Endothelial cell (in vitro differentiated cells): ENCODE measurements at regions not wholly inside any gene's neighbourhood (a gene's known extent, or its start where the extent isn't known, plus 50 kb on each side); places are given as distances from the start of the nearest gene placed in this dataset.

Experiments
- DNase-seq: peaks from one replicate; pipeline ENCODE4 v3.0.0; 2021; ENCODE audit warnings: low spot score
- H3K27ac Mint-ChIP-seq: one replicate; pipeline ENCODE4 v1.8.0; 2021; ENCODE audit warnings: mixed read lengths, inconsistent platforms; ENCODE audit not compliant: unreplicated experiment
- H3K27me3 Mint-ChIP-seq: one replicate; pipeline ENCODE4 v1.8.0; 2021; ENCODE audit warnings: mild to moderate bottlenecking, moderate library complexity, mixed read lengths, inconsistent platforms; ENCODE audit not compliant: unreplicated experiment
- H3K36me3 Mint-ChIP-seq: one replicate; pipeline ENCODE4 v1.8.0; 2021; ENCODE audit warnings: mild to moderate bottlenecking, low read depth, mixed read lengths, inconsistent platforms; ENCODE audit not compliant: unreplicated experiment
- H3K4me1 Mint-ChIP-seq: one replicate; pipeline ENCODE4 v1.8.0; 2021; ENCODE audit warnings: mild to moderate bottlenecking, mixed read lengths, inconsistent platforms; ENCODE audit not compliant: unreplicated experiment
- H3K4me3 Mint-ChIP-seq: one replicate; pipeline ENCODE4 v1.8.0; 2021; ENCODE audit warnings: mild to moderate bottlenecking, mixed read lengths, inconsistent platforms; ENCODE audit not compliant: unreplicated experiment
- H3K9me3 Mint-ChIP-seq: one replicate; pipeline ENCODE4 v1.8.0; 2021; ENCODE audit warnings: mixed read lengths, inconsistent platforms; ENCODE audit not compliant: unreplicated experiment
- TF ChIP-seq, protein P1 (sequence below): fragments of 200-600 bp; sonication (generic); IDR thresholded peaks from one replicate; pipeline ENCODE4 v1.5.0; 2021; ENCODE audit warnings: antibody characterized with exemption; ENCODE audit not compliant: unreplicated experiment

DNA sequence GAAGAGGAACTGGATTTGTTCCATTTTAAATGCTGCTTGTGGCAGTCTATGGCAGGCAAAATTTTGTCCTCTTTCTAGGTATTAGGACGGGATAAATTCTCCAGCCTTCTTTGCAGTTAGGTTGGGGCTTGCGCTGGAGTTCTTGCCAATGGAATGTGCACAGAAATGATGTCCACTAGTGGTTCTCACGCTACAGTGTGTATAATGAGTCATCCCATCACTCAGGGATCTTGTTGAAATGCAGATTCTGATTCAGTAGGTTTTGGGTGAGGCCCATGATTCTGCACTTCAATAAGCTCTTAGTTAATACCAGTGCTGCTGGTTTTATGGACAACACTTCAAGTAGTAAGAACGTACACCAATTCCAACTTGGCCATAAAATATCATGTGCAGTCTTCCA, 317.6 kb upstream of the KLF4 start:
- Mint-ChIP-seq H3K9me3 (no peaks in the 10 kb centered on the region), H3K4me1 (peaks cover 5% of the 10 kb centered on the region), H3K27me3 (no peaks in the 10 kb centered on the region), H3K4me3 (no peak overlapping the region), H3K36me3 (no peaks in the 10 kb centered on the region), H3K27ac (no peak overlapping the region)
- TF ChIP-seq, protein P1, sequence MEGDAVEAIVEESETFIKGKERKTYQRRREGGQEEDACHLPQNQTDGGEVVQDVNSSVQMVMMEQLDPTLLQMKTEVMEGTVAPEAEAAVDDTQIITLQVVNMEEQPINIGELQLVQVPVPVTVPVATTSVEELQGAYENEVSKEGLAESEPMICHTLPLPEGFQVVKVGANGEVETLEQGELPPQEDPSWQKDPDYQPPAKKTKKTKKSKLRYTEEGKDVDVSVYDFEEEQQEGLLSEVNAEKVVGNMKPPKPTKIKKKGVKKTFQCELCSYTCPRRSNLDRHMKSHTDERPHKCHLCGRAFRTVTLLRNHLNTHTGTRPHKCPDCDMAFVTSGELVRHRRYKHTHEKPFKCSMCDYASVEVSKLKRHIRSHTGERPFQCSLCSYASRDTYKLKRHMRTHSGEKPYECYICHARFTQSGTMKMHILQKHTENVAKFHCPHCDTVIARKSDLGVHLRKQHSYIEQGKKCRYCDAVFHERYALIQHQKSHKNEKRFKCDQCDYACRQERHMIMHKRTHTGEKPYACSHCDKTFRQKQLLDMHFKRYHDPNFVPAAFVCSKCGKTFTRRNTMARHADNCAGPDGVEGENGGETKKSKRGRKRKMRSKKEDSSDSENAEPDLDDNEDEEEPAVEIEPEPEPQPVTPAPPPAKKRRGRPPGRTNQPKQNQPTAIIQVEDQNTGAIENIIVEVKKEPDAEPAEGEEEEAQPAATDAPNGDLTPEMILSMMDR, result no peak
- DNase-seq, result no peak

DNA sequence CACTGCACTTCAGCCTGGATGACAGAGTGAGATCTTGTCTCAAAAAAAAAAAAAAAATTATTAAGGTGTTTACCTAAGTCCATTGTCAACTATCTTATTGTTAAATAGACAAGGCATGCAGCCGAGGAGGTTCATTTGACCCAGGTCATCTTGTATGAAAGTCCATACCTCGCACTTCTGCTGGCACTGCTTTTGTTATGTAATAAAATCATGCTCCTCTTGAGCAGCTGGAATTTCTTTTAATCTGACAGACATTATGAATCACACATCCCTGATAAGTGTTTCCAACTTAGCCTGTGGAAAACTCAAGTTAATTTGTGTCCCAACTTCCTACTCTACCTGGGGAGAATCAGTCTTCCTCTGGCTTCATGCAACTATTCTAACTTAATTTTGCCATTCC, 315.6 kb upstream of the KLF4 start:
- peaks cover 5% of the 10 kb centered on the region for H3K4me1 Mint-ChIP-seq
- no peak overlapping the region for H3K27ac Mint-ChIP-seq
- no peaks in the 10 kb centered on the region for H3K36me3 Mint-ChIP-seq
- no peak for DNase-seq
- peaks cover 1% of the 10 kb centered on the region for H3K27me3 Mint-ChIP-seq
- no peaks in the 10 kb centered on the region for H3K9me3 Mint-ChIP-seq
- TF ChIP-seq, protein P1, result no peak
- H3K4me3 Mint-ChIP-seq, result no peak overlapping the region

DNA sequence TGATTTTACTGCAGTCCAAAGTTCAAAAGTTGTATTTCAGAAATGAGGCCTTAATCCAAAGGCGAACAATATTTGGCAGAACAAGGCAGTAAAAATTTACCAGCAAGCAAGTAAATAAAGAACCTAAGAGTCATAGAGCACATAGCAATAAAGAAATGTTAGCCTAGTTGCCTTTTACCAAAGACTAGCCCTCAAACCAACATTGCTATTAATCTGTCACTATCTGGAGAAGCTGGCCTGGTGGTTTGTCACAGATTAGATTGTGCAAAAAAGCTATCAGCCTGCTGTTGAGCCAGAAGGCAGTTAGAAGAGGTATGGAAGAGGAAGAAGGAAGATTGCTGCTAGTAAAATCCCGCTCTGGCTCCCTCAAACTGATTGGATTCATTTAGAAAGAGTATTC, 304.7 kb upstream of the KLF4 start:
- H3K36me3 Mint-ChIP-seq, result no peaks in the 10 kb centered on the region
- H3K4me3 Mint-ChIP-seq, result no peak overlapping the region

DNA sequence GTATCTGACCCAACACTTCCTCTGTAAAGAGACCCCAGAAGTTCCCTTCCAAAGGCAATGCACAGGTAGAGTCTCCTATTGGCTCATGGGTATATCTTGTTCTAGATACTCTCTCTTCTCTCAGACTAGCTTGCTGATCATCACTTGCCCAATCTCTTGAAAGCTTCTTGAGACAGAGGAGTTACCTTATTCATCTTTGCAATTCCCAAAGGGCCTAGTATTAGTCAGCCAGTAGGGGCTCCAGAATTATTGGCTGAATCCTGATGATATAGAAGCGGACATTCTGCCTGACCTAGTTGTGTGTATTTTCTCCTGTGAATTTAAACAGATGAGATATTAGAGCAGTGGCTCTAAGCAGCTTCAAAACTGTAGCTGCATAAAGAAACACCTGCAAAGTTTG, 304.0 kb upstream of the KLF4 start:
- H3K27ac Mint-ChIP-seq, result no peak overlapping the region

More for the DNA sequence above, 304.7 kb upstream of the KLF4 start:
- Mint-ChIP-seq H3K27ac (no peak overlapping the region), H3K9me3 (no peaks in the 10 kb centered on the region), H3K27me3 (peaks cover 2% of the 10 kb centered on the region), H3K4me1 (no peaks in the 10 kb centered on the region)
- TF ChIP-seq, protein P1, result no peak
- DNase-seq, result no peak

DNA sequence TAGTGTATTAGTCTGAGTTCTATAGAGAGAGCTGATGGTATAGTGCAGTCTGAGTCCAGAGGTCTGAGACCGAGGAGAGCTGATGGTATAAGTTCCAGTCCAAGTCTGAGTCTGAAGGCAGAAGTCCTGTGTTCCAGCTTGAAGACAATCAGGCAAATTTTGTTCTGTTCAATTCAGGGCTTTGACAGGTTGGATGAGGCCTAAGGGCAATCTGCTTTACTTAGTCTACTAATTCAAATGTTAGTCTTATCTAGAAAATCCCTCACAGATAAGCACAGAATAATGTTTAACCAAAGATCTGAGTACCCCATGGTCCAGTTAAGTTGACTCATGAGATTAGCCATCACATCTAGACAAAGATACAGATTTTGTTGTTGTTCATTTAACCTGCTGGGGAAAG, 303.0 kb upstream of the KLF4 start:
- no peaks in the 10 kb centered on the region for H3K36me3 Mint-ChIP-seq
- no peak for DNase-seq
- no peak overlapping the region for H3K27ac Mint-ChIP-seq
- peaks cover 2% of the 10 kb centered on the region for H3K27me3 Mint-ChIP-seq
- TF ChIP-seq, protein P1, result no peak
- no peaks in the 10 kb centered on the region for H3K4me1 Mint-ChIP-seq
- H3K9me3 Mint-ChIP-seq, result no peaks in the 10 kb centered on the region
- H3K4me3 Mint-ChIP-seq, result no peak overlapping the region

More for the DNA sequence above, 304.0 kb upstream of the KLF4 start:
- Mint-ChIP-seq H3K27me3 (peaks cover 2% of the 10 kb centered on the region), H3K4me3 (no peak overlapping the region), H3K4me1 (no peaks in the 10 kb centered on the region), H3K9me3 (no peaks in the 10 kb centered on the region), H3K36me3 (no peaks in the 10 kb centered on the region)
- TF ChIP-seq, protein P1, result no peak
- DNase-seq, result no peak
